ENCODE measurements at regions not wholly inside any gene's neighbourhood (a gene's known extent, or its start where the extent isn't known, plus 50 kb on each side); places are given as distances from the start of the nearest gene placed in this dataset.

- TF ChIP-seq ZNF76 (tag by site-specific recombination; IDR thresholded peaks at IDR 0.05; ENCODE audit: borderline replicate concordance, low read depth) (no peak), ZNF274 (IDR thresholded peaks at IDR 0.05; ENCODE audit: low read length) (no peak), ZNF274 (tag by site-specific recombination; IDR thresholded peaks at IDR 0.05; ENCODE audit: borderline replicate concordance) (no peak), CTCF (tag by site-specific recombination; IDR thresholded peaks at IDR 0.05) (no peak), PATZ1 (tag by site-specific recombination; IDR thresholded peaks at IDR 0.05) (no peak), YY1 (tag by site-specific recombination; IDR thresholded peaks at IDR 0.05) (no peak), ZNF23 (tag by site-specific recombination; IDR thresholded peaks at IDR 0.05; ENCODE audit: borderline replicate concordance) (no peak), TCF7L2 (IDR thresholded peaks at IDR 0.05; ENCODE audit: borderline replicate concordance, low read depth, low read length) (no peak)
Measured at GRCh38 chr14:82230748-82231147, 697.1 kb upstream of the SEL1L start.
